Activated CD8-positive, alpha-beta memory T cell treated with anti-CD3 and anti-CD28 coated beads for 4 hours (primary cell): ENCODE measurements at regions not wholly inside any gene's neighbourhood (a gene's known extent, or its start where the extent isn't known, plus 50 kb on each side); places are given as distances from the start of the nearest gene placed in this dataset.
"Not testable (repeated sequence)": the region's sequence is repeated elsewhere in the genome, so short reads cannot be mapped to it uniquely, and the experiment has no call there.

Source experiments
- DNase-seq, 2 donors: peaks; one replicate each; pipeline ENCODE4 v3.0.0-alpha.2; 2020; ENCODE audit warnings: low read depth in 2 of 2

- no peak for DNase-seq
These were observed 104.7 kb upstream of the RAP1B start for GRCh38 chr12:68505970-68506369.

- DNase-seq = no peak
These were observed 104.1 kb upstream of the RAP1B start for GRCh38 chr12:68506619-68507018.

- DNase-seq = no peak
These were observed 103.0 kb upstream of the RAP1B start for GRCh38 chr12:68507657-68508056.

GRCh38 chr12:68508576-68508975, 102.1 kb upstream of the RAP1B start:
- DNase-seq = no peak

- no peak for DNase-seq
These were observed 101.5 kb upstream of the RAP1B start for GRCh38 chr12:68509242-68509641.

- no peak for DNase-seq
These were observed 100.3 kb upstream of the RAP1B start for GRCh38 chr12:68510397-68510796.

- DNase-seq = no peak
These were observed 95.8 kb upstream of the RAP1B start for GRCh38 chr12:68514807-68515411.

GRCh38 chr12:68515793-68516192, 94.9 kb upstream of the RAP1B start:
- no peak for DNase-seq

GRCh38 chr12:68521321-68521839, 89.3 kb upstream of the RAP1B start:
- DNase-seq = no peak

GRCh38 chr12:68521848-68522502, 88.7 kb upstream of the RAP1B start:
- DNase-seq = no peak

GRCh38 chr12:68529466-68529865, 81.2 kb upstream of the RAP1B start:
- no peak for DNase-seq

- no peak for DNase-seq
These were observed 80.8 kb upstream of the RAP1B start for GRCh38 chr12:68529869-68530268.

GRCh38 chr12:68530299-68530698, 80.4 kb upstream of the RAP1B start:
- DNase-seq = no peak

GRCh38 chr12:68530965-68531364, 79.7 kb upstream of the RAP1B start:
- no peak for DNase-seq

GRCh38 chr12:68532204-68532886, 78.4 kb upstream of the RAP1B start:
- DNase-seq = no peak

- no peak for DNase-seq
These were observed 77.8 kb upstream of the RAP1B start for GRCh38 chr12:68532887-68533248.

GRCh38 chr12:68534108-68534507, 76.6 kb upstream of the RAP1B start:
- DNase-seq = no peak

GRCh38 chr12:68536885-68537485, 73.7 kb upstream of the RAP1B start:
- no peak for DNase-seq

GRCh38 chr12:68537571-68537970, 73.1 kb upstream of the RAP1B start:
- DNase-seq = no peak

- peak; percentile 40 to 42 for DNase-seq
These were observed 71.7 kb upstream of the RAP1B start for GRCh38 chr12:68538726-68539614.

GRCh38 chr12:68539615-68539952, 71.1 kb upstream of the RAP1B start:
- DNase-seq = no peak

GRCh38 chr12:68540768-68541167, 69.9 kb upstream of the RAP1B start:
- not testable (repeated sequence) for DNase-seq
